Skin of body (tissue), 1 donor: ENCODE measurements at regions not wholly inside any gene's neighbourhood (a gene's known extent, or its start where the extent isn't known, plus 50 kb on each side); places are given as distances from the start of the nearest gene placed in this dataset.

Experiments used
- DNase-seq: peaks from one replicate; lab custom pipeline; 2025; lab: John Stamatoyannopoulos, UW

DNA sequence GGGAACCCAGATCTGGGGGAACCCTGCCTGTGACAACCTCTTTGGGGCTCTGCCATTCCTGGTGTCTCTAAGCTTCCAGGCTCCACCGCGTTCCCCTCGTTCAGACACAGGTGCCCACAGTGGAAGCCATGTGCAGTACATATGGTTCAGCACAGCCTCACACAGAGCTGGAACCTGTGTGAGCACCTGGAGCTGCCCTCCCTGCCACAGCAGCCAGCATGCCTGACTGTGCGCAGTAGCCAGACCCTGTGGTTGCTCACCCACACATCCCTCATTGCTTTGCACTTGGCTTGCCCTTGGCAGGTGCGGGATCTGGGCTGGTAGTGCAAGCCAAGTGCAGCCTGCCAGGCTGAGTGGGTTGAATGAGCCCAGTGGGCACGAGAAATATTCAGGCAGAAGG lies 814.2 kb downstream of the PDHA2 start:
- no peak for DNase-seq

DNA sequence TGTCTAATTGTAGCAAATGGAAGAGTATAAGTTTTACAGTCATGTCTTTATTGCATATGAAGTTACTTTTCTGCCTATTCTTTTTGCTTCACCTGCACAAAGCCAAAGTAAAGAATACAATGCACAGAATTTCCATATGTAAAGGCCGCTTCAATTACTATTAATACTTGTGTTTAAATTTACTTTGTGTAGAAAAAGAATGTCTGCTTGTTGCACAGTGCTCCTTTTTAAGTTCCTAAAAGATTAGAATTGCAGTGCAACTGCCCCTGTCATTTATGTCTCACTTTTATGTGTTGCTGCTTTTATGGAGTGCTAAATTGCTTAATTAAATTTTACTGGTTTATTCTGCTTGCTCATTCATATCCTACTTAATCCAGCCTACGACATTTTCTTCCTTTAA lies 830.5 kb downstream of the PDHA2 start:
- DNase-seq: no peak

- DNase-seq: no peak
Observed at GRCh38 chr4:96675416-96675815, 835.5 kb downstream of the PDHA2 start.

DNA sequence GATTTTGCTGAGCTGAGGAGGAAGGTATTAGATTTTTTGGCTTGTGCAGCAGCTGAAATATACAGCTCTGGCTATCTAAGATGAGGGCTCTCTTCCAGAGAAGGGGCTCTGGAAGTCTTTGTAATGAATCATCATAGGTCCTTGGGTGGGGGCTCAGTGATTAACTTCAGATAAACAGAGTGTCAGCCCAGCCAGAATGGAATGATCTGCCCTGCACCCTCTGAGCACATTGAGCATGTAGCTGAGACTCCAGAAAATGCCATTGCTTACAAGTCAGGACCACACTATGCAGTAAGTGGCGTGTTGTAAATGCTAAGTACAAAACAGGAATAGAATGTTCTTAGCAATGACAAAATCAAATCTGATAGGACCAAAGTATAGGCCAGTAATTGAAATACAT lies 836.0 kb downstream of the PDHA2 start:
- DNase-seq: no peak

- DNase-seq: no peak
Observed at GRCh38 chr4:96676754-96677435, 837.0 kb downstream of the PDHA2 start.

DNA sequence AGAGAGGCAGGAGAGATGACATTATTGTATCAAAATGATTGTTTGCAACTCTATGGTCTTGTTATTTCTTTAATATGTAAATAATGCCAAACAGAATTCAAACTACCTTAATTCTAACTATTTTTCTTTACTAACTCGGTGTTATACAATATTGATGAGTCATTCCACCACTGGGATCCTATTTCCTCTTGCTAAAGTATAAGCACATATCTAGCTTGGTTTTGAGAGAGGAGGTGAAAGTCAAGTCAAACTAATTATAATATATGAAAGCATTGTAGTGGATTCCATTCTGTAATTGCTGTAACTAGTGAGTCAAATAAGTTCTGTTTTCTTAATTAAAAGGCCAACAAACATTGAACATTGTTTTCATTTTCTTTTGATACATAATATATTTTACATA lies 837.6 kb downstream of the PDHA2 start:
- DNase-seq: no peak

GRCh38 chr4:96681218-96681617 lies 841.3 kb downstream of the PDHA2 start:
- DNase-seq: peak; percentile 21

DNA sequence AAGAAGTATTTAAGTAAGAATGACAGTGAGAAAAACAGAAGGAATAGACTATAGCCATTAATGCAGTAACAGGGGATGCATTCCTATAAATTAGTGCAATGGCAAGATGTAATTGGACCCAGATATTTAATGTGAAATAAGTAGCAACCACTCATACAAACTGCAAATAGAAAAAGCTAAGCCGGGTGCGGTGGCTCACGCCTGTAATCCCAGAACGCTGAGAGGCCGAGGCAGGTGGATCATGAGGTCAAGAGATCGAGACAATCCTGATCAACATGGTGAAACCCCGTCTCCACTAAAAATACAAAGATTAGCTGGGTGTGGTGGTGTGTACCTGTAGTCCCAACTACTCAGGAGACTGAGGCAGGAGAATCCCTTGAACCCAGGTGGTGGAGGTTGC lies 845.8 kb downstream of the PDHA2 start:
- no peak for DNase-seq

GRCh38 chr4:96691521-96691920 lies 851.6 kb downstream of the PDHA2 start:
- no peak for DNase-seq

DNA sequence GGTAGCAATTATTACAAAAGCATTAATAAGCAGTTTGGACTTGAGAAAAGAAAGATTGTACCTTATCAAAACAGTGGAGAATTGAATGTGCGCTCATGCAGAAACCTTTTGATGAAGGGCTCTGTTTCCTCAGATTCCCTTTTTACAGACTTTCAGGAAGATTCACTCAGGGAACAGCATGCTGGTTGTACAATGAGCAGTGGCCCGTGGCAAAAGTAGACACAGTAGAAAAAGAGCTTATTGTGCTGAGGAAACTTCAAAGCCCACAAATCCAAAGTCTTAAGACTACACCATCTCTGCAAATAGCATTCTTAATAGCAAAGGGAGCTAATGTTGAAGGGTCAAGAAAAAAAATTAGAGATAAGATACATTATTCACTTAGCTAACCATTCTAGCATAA lies 858.9 kb downstream of the PDHA2 start:
- DNase-seq: no peak

DNA sequence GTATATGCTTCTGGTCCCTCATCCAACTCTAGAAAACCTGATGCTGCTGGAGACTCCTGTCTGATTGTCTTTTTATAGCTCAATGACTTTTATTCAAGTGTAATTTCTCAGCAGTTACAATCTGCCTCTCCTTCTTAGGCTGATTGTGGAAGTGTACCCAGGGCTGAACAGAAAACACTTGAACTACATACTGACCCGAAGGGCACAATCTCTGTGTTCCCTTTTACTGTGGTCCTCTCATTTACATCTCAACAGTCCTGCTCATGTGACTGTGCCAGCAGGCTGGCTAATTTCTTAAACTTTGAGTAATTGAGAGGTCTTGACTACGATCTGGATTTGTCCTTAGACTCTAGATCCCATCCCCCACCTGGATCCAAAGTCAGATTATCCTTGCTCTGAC lies 863.4 kb downstream of the PDHA2 start:
- no peak for DNase-seq

DNA sequence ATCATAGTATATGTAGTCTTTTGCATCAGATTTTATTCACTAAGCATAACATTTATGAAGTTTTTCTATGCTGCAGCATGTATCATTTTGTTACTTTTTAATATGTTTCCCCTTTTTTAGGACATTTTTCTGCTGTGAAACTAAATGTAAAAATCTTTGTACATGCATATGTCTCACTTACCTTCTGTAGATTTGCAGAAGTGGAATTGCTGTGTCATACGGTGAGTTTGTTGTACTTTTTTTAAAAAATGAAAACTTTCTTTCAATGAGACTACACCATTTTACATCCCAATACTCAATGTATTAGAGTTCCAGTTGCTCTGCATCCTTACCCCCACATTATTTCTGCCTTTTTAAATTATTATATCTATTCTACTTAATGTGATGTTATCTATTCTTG lies 868.9 kb downstream of the PDHA2 start:
- no peak for DNase-seq

GRCh38 chr4:96713271-96713850 lies 873.5 kb downstream of the PDHA2 start:
- DNase-seq: no peak

DNA sequence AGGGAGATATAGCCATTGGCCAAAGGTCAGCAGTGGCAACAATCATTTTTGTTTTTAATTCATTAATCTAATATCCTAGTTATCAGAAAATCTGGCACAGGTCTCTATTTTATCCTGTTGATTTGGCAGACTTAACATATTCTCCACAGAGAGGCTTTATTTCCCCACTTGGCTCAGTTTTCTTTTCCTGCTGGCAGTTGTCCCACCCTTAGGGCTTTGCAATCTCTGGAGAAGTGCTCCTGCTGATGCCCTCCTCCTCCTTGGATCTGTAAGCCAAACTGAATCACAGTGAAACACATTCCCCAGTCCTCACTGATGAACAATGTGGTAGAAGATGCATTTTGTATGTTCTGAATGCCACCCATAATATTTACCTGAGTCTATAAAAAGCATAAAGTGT lies 889.7 kb downstream of the PDHA2 start:
- no peak for DNase-seq

DNA sequence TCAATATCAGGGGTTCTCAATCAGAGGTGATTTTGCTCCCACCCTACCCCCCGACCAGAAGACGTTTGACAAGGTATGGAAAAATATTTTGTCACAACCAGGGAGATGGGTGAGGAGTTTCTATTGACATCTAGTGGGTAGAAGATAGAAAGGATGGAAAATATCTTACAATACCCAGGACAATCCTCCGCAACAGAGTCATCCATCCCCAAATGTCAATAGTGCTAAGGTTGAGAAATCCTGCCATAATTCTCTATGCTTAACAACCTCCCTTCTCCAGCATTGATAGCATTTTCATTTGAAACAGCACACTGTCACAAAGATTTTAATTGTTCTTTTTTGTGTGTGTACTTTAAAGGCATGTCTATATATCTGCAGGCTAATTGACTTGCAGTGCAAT lies 890.5 kb downstream of the PDHA2 start:
- no peak for DNase-seq

DNA sequence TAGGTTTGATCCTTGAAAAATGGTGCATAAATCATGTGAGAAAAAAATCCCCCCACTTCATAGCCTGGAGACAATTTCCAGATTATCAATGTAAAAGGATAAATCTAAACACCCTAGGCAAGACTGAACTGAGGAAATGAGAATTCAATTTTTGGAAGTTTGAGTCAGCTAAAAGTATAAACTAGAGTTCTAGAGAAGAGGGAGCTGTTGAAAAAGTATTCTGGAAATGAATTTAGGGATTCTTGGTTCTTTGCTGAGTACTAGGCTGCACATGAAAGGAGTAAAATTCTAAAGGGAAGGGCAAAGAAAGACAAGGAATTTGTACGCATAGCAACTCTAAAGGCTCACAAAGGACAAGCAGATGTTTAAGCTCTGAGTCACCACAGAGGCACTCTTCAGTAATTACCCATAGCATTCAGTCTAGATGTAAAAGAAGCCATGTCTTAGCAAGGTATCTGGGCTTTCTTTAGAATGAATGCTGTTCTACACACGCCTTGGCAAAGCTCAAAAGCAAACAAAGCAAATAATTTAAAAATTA lies 896.5 kb downstream of the PDHA2 start:
- no peak for DNase-seq

GRCh38 chr4:96739101-96739500 lies 899.2 kb downstream of the PDHA2 start:
- no peak for DNase-seq

DNA sequence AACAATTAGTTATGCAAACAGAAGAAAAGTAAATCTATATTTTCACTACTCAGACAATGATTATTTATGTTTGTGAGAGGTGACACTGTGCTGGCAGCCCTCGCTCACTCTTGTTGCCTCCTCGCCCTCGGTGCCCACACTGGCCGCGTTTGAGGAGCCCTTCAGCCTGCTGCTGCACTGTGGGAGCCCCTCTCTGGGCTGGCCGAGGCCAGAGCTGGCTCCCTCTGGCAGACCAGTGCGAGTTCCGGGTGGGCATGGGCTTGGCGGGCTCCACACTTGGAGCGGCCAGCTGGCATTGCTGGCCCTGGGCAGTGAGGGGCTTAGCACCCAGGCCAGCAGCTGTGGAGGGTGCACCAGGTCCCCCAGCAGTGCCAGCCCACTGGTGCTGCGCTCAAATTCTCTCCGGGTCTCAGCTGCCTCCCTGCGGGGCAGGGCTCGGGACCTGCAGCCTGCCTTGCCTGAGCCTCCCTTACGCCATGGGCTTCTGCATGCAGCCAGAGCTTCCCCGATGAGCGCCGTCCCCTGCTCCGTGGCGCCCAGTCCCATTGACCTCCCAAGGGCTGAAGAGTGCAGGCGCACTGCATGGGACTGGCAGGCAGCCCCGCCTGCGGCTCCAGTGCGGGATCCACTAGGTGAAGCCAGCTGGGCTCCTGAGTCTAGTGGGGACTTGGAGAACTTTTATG lies 902.6 kb downstream of the PDHA2 start:
- no peak for DNase-seq

DNA sequence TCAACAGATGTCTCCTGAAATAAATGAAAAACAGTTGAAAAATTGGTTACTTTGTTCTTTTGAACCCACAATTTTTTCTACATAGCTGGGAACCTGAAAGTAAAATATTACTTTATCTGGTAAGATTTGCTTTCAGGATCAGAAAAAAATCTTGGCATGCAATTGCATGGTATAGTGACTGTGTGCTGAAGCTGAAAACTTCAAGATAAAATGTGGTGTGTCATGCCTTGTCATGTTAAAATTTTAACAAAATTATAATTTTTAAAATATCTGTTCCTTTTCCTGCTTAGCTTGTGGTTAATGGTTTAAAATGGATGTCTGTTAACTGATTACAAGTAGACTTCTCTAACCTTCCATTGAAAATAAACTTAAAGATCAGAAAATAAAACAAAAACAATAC lies 904.8 kb downstream of the PDHA2 start:
- no peak for DNase-seq

DNA sequence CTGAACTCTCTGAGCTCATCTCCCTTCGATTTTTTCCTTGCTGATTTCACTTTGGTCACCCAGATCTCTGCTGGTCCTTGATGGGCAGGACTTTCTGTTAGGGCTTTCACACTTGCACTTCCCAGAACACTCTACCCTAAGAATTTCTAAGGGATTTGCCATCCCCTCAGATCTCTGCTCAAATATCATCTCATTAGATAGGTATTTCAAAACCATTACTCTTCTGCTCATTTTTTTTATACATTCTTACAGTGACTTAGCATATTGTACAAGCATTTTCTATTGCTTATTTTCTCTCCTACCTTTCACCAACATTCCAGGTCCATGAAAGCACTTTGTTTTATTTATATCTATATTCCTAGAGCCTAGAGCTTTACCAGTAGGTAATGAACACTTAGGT lies 913.3 kb downstream of the PDHA2 start:
- no peak for DNase-seq

- no peak for DNase-seq
Observed at GRCh38 chr4:96755569-96756484, 915.9 kb downstream of the PDHA2 start.

DNA sequence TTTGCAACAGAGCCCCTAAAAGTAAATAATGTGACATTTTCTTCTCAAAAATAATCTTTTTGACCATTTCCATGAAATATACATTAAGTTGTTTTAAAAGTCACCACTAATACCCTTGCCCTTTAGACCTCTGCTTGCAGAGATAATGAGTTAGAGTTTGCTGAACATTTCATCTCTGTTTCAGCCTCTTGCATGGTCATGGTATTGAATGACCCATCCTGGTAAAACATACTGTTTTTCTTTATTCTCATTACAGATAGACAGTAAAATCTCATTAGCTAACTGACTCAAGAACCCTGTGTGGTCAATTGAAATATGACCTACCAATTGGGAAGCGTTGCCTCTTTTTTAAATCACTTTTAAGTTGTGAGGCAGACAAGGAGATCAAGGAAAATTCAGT lies 916.7 kb downstream of the PDHA2 start:
- no peak for DNase-seq
